Fibroblast of peridontal ligament (primary cell): ENCODE measurements at regions not wholly inside any gene's neighbourhood (a gene's known extent, or its start where the extent isn't known, plus 50 kb on each side); places are given as distances from the start of the nearest gene placed in this dataset.

Experiments used
- DNase-seq: peaks from one replicate; pipeline ENCODE4 v3.0.0-alpha.2; 2010; ENCODE audit errors: extremely low read depth

- DNase-seq = no peak
Observed at GRCh38 chr12:88417531-88417930, 162.7 kb downstream of the KITLG start.

GRCh38 chr12:88418856-88419497, 161.3 kb downstream of the KITLG start:
- peak; percentile 83 for DNase-seq

GRCh38 chr12:88419794-88420193, 160.5 kb downstream of the KITLG start:
- DNase-seq = peak; percentile 72

GRCh38 chr12:88420457-88420856, 159.8 kb downstream of the KITLG start:
- DNase-seq = peak; percentile 98

- no peak for DNase-seq
Observed at GRCh38 chr12:88424791-88425730, 155.2 kb downstream of the KITLG start.

GRCh38 chr12:88428350-88428749, 151.9 kb downstream of the KITLG start:
- DNase-seq = no peak

- no peak for DNase-seq
Observed at GRCh38 chr12:88431246-88431645, 149.0 kb downstream of the KITLG start.

- peak; percentile 60 for DNase-seq
Observed at GRCh38 chr12:88432531-88433490, 147.5 kb downstream of the KITLG start.

- DNase-seq = no peak
Observed at GRCh38 chr12:88433997-88434703, 146.1 kb downstream of the KITLG start.

GRCh38 chr12:88435334-88436076, 144.8 kb downstream of the KITLG start:
- no peak for DNase-seq

- DNase-seq = no peak
Observed at GRCh38 chr12:88437226-88437625, 143.0 kb downstream of the KITLG start.
